ENCODE measurements at regions not wholly inside any gene's neighbourhood (a gene's known extent, or its start where the extent isn't known, plus 50 kb on each side); places are given as distances from the start of the nearest gene placed in this dataset.
"Not testable (repeated sequence)": the region's sequence is repeated elsewhere in the genome, so short reads cannot be mapped to it uniquely, and the experiment has no call there.

- DNase-seq = no peak
Observed at GRCh38 chr13:111629016-111629415, 308.6 kb downstream of the TEX29 start.

- DNase-seq = no peak
Observed at GRCh38 chr13:111629457-111629856, 309.0 kb downstream of the TEX29 start.

- no peak for DNase-seq
Observed at GRCh38 chr13:111629926-111630325, 309.5 kb downstream of the TEX29 start.

GRCh38 chr13:111630406-111630805 lies 310.0 kb downstream of the TEX29 start:
- no peak for DNase-seq

- DNase-seq = not testable (repeated sequence)
Observed at GRCh38 chr13:111631271-111631670, 310.8 kb downstream of the TEX29 start.

GRCh38 chr13:111632906-111633305 lies 312.5 kb downstream of the TEX29 start:
- DNase-seq = no peak

GRCh38 chr13:111633401-111633800 lies 313.0 kb downstream of the TEX29 start:
- DNase-seq = no peak

- DNase-seq = no peak
Observed at GRCh38 chr13:111634410-111634809, 314.0 kb downstream of the TEX29 start.

GRCh38 chr13:111636271-111636670 lies 315.8 kb downstream of the TEX29 start:
- no peak for DNase-seq

GRCh38 chr13:111636804-111637203 lies 316.4 kb downstream of the TEX29 start:
- DNase-seq = no peak

GRCh38 chr13:111637365-111637764 lies 316.9 kb downstream of the TEX29 start:
- no peak for DNase-seq

- no peak for DNase-seq
Observed at GRCh38 chr13:111638233-111638632, 317.8 kb downstream of the TEX29 start.

GRCh38 chr13:111639196-111639705 lies 318.8 kb downstream of the TEX29 start:
- DNase-seq = no peak

GRCh38 chr13:111640006-111640405 lies 319.6 kb downstream of the TEX29 start:
- DNase-seq = no peak

GRCh38 chr13:111640476-111640875 lies 320.0 kb downstream of the TEX29 start:
- no peak for DNase-seq

GRCh38 chr13:111642156-111642767 lies 321.8 kb downstream of the TEX29 start:
- no peak for DNase-seq

GRCh38 chr13:111644750-111645149 lies 324.3 kb downstream of the TEX29 start:
- no peak for DNase-seq

GRCh38 chr13:111645198-111645597 lies 324.8 kb downstream of the TEX29 start:
- no peak for DNase-seq

GRCh38 chr13:111645598-111646455 lies 325.4 kb downstream of the TEX29 start:
- DNase-seq = no peak

- DNase-seq = no peak
Observed at GRCh38 chr13:111646456-111646855, 326.0 kb downstream of the TEX29 start.

GRCh38 chr13:111648885-111649284 lies 328.4 kb downstream of the TEX29 start:
- no peak for DNase-seq

GRCh38 chr13:111650626-111651025 lies 330.2 kb downstream of the TEX29 start:
- DNase-seq = no peak

- no peak for DNase-seq
Observed at GRCh38 chr13:111652676-111653075, 332.2 kb downstream of the TEX29 start.

- DNase-seq = no peak
Observed at GRCh38 chr13:111654531-111654930, 334.1 kb downstream of the TEX29 start.

All from activated CD4-positive, alpha-beta T cell treated with anti-CD3 and anti-CD28 coated beads, Interleukin-2, amount 50 U/mL, for 48 hours (primary cell).